NOMO-1 treated with dmso at 0.1 percent for 144 hours (cell line): ENCODE measurements at regions not wholly inside any gene's neighbourhood (a gene's known extent, or its start where the extent isn't known, plus 50 kb on each side); places are given as distances from the start of the nearest gene placed in this dataset.

Source experiments
- DNase-seq: peaks from one replicate; lab custom pipeline; 2025; ENCODE audit not compliant: unreplicated experiment; lab: John Stamatoyannopoulos, UW

DNA sequence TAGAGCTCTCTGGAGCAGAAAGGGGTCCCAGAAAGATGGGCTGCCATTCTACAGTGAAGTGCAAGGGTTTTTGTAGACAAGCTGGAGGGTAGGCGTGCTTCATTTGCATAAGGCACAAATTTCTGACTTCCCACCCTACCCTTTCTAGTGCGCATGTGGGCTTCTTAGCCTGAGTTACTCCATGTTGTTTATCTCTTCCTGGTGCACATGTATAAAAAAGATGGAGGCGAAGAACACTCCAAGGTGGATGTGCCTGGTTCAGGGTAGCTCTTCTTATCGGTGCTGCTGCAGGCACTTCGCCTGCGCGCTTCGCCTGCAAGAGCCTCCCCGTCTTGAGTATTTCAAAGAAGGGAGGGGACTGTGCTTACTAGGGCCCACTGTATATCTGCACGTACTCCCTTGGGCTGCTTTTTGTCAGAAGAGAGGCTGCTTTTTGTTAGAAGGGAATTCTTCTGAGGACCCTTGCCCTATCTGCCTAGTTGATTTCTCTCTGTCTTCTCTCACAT, 1047.3 kb upstream of the CNTN5 start:
- DNase-seq, result no peak

DNA sequence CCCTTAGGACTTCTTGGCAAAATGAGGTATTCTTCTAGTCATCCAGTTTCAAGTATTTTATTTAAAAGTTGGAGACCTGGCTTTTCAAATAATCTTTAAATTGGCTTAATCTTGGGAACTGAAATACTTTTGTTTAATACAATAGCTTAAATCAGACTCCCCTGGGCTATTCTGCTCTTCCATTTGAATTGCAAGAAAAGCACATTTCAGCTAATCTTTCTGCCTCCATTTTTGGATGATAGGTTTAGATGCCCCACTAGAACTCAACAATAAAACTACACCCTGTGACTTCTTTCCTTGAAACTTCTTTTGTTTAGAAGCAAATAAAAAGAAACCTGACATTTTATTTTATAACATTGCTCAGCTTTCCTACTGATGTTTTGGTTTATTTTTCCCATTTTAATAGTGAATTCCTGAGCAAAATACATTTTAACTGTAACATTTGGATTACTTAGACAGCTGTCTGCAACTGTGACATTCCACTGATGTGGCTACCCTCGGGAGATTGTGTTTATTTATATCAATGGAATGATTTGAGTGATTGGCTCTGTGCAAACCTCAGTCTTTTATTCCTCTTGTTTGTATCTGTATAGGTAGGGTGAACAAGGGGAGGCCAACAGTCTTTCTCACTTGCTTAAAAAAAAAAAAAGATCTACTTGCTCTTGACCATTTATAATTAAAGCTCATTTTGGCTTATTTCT, 1045.8 kb upstream of the CNTN5 start:
- DNase-seq, result no peak

DNA sequence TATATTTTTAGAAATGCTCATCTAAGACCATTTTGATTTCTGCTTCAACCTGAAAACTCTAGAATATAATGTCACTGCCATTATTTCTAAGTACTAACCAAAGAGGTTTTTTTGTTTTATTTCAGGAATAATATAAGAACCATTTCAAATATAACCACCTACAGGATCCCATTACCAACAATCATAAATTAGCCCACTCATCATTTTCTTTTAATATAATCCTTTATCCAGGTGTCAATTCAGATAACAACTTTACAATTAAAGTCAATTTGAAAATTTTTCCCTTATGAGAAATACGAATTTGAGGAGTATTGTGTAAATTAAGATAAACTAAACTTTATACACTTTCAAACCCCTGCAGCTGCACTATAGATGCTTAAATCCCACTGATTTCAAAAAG, 1043.0 kb upstream of the CNTN5 start:
- no peak for DNase-seq

DNA sequence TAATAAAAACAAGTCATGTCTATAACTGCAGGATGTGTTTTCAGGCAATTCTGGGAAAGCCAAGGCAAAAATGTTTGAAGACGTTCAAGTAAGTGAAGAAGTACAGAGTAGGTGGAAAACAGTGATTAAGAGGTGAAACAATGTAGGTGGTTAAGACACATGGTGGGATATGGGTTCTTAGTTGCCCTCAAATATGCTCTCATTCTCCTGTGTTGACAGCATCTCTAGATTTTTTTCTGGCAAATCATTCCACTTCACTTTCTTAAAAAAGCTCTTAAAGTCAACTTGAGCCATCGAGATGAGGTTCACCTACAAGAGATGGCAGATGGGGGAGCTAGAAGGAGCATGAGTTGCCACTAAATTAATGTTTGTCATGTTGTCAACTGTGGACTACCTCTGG, 1041.0 kb upstream of the CNTN5 start:
- no peak for DNase-seq

DNA sequence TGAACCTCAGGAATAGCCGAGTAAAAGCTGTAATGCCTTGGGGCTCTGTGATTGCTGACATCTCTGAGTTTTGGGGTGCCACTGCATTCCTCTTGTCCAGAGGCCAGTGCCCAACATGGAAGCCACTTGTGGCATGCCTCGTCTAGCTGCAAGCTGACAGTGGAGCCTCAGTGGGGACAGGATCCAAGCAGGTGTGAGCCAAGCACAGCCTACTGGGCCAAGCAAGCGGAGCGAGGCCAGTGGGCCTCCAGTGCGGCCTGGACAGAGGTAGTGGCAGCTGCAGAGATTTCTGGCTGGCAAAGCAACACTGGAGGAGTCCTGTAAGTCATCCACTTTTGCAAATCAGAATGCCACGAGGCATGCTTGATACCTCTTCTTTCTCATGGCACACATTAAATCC, 1038.2 kb upstream of the CNTN5 start:
- no peak for DNase-seq

DNA sequence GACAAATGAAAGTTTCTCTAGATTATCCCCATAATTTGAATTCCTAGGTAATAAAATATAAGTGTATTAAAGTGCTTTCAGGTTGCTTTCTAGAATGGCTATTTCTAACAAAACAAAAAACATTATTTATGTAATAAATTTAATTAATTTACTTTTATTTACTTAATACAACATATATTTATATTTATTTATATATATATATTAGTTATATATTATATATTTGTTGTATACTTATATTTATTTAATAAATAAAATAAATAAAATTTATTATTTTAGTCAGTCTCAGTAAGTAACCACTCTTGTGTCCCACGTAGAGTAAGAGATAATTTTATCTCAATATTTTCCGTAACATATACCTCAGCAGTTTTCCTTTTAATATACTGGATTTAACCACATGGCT, 1031.6 kb upstream of the CNTN5 start:
- DNase-seq, result no peak

DNA sequence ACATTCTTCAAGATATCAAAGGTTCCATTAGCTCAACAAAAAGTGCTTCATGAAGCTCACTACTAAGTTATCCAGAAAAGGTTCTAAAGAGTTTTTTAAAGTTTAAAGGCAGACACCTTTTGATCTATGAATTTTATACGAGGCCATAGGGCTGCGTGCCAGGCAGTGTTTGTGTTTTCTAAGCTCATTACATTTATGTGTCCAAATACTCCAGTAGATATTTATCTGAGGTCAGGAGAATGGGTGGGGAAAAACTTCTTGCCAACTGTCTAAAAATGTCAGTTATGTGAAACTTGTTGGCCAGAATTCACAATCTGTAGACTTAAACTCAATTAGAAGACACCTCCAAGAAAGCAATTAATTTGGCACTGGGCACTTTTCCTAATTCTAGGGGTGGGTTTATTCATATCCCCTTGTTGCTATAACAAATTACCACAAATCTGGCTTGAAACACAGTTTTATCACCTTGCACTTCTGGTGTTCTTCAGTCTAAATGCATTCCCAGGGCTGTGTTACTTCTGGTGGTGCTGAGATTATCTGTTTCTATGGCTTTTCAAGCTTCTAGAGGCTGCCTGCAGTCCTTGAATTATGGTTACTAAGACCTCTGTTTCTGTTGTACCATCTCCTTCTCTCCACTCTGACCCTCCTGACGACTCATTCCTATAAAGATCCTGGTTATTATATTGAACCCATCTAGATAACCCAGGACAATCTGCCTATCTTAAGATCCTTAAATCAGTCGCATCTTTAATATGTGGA, 1030.4 kb upstream of the CNTN5 start:
- DNase-seq, result no peak

DNA sequence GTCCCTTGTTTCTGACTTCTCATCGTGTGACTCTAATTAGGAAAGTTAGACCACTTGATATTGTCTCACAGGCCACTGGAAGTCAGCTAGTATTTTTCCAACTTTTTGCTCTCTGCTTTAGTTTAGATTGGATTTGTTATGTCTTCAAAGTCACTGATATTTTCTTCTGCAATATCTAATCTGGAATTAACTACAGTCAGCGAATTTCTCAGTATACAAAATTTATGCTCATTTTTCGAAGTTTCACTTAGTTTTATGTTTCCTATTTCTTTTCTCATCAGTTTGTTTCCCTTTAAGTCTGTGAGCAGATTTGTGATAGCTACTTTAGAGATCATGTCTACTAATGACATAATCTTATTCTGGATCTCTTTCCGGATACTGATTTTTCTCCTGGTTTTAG, 1027.2 kb upstream of the CNTN5 start:
- no peak for DNase-seq

DNA sequence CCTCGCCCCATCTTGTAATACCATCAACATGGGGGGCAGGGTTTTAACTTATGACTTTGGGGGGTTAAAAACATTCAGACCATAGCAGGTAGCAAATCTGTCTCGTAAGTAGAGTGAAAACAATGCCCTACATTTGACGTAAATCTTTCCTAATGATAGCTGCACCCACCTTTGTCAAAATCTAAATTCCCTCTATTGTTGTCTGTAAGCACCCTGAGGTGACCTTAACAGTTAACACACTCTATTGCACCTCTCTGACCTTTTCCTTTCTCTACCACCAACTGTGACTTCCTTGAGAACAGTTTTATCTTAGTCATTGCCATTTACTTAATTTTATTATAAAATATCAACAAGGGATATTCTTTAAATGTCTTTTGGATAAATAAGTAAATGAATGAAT, 1024.9 kb upstream of the CNTN5 start:
- no peak for DNase-seq

DNA sequence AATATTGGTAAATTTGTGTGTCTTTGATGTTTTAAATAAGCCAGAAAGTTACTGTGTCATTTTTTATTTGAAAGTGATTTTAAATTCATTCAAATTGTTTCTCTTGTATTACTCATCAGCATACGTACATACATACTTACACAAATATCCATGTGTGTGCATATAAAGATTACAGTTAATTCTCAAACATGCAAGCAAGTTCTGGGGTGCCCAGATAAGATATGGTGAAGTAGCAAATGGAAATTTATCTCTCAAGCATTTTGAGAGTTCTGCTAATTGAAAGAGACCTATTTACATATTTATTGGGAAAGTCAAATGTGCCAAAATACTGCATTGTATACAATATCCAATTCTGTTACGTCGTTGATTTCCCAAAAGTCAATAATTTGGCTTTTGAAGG, 1024.0 kb upstream of the CNTN5 start:
- no peak for DNase-seq

DNA sequence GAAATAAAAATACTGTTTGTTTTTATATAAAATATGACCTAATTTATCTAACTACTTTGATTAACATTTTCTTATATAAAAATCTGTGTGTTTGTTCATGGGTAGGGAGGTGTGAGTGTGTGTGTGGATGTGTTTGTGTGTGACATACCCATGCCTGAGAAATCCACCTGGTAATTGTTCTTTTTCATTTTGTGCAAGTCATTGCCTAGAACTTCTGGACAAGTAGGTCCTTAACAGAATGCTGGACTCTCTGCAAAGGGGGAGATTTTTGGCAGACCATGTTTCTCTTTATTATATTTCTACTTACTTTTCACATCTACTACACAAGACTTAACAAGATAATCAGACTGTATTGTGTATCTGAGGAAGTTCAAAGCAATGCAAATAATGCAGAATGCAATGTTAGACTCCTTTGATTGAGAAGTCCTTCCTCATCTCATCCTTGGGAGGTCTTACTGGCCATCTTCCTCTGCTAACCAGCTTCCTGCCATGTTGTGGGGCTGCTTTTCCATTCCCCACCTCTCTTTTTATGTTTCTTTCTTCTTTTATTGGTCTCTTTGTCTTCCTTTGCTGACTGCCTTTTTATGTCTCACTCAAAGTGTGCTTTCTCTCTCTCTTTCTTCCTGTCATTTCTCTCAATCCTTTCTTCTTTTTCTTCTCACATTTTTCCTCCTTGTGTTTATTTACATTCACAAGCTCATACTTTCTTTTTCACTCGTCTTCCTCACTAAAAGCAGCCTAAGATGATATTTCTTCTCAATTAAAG, 1017.0 kb upstream of the CNTN5 start:
- DNase-seq, result no peak

DNA sequence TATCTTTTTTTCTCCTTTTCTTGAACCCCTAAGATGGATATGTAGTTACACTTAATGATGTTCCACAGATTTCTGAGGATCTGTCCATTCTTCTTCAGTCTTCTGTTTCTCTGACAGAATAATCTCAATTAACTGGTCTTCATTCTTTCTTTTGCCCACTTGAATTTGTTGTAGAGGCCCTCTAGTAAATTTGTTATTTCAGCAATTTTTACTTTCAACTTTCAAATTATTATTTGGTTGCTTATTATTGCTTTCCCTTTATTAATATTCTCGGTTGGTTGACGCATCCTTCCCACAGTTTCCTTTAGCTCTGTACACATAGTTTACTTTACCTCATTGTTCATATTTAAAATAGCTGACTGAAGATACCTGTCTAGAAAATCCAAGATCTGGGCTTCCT, 1013.7 kb upstream of the CNTN5 start:
- no peak for DNase-seq

DNA sequence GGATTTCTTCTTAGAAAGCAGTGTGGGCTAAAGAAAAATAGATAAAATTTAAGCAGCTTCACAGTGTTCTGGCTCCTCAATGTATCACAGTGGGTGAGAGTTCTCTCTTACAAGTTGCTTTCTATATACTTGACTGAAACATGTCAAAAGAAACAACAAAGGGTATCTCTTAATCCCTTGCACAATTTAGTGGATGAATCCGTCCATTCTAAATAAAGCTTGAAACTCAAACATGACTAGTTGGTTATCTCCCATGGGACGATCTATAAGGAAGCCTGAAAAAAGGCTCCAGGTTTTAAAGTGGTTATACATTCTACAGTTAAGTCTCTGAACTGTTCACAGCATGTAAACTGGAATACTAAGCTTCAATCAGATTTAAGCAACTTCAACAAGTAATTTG, 993.1 kb upstream of the CNTN5 start:
- DNase-seq, result no peak

DNA sequence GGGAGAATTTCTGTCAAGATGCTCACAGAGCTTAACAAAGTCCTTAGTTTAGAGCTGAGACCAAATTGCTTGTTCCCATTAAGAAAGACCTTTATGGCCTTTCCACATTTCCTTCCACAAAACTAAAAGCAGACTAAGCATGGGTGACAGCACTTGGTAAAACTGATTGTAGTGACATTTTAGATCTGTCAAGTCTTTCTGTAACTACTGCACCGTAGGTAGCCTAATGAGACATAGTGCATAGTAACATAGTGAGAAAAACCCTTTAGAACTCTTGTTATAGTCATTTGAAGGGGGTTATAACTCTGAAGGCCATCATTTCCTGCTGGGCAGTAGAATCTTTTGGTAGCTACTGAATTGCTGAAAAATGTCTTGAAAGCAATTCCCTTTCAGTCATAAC, 990.9 kb upstream of the CNTN5 start:
- no peak for DNase-seq

DNA sequence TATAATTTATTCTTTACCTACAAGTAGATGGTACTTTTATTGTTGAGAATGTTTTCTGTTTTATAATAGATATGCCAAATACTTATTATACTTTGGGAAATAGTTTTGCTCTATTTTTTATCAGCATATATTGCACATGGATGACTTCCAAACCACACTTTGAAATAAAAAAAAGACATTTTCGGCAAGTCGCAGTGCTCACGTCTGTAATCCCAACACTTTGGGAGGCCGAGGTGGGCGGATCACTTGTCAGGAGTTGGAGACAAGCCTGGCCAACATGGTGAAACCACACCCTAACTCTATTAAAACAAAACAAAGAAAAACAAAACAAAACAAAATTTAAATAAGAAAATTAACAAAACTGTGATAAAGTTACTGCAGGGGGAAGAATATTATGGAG, 983.9 kb upstream of the CNTN5 start:
- no peak for DNase-seq

DNA sequence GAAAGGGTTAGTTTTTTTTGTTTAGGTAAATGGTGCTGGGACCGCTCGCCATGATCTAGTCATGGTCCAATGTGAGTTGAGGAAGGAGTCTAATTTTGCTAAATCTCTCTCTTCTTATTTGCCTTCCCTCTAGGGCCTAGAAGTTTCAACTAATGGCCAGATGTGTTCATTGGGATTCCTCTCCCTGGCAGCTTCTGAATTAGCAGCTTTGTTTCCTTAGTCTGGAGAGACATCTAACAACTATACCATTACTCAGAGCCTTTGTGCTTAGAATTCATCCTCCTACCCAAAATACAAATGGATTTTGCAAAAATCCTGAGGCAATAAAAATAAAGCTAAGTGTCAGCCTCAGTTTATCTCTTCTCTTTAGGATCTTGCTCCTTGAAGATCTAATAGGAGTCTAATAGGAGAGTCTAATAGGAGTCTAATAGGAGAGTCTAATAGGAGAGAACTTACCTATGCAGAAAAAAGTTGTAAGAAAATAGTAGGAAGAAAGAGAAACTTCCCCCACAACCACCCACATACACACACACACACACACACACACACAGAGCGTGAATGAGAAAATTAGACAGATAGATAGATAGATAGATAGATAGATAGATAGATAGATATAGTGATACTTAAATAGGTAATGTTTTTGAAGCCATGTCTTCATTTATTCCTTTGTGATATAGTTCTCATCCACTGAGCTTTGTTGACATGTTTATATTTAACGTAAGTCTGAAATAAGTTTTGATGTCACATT, 980.5 kb upstream of the CNTN5 start:
- DNase-seq, result no peak

DNA sequence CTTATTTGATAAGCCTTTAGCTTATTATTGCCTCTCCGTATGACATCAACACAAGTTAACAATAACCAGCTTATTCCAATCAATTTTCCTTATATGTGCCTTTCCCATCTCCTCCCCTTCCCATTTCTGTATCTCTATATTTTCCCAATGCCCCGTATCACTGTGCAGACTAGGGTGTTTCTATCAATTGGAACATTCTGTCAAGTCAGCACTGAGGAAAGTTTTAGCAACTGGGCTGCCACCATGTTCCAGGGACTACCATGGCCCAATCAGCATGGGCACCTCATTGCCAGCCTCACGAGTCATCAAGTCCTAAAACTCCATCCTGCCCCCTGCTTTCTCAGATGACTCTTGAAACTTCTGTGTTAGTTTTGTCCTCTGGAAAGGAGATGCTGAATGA, 973.1 kb upstream of the CNTN5 start:
- DNase-seq, result no peak

DNA sequence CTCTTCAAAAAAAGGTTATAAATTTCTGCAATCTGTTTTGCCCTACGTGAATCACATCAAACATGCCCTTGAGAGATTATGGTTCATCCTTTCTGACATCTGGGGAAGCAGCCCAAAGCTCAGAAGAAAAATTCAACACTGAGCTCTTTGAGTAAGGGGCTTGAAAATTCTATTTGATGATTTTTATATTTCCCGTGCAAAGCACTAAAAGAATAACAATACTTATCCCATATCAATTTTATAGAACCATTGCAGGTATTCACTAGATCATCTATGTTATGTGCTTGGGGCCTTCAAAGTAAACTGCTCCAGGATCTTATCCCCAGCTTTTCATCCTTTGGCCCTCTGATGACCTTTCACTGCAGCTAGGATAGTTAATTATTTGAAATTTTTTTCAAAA, 966.9 kb upstream of the CNTN5 start:
- DNase-seq, result no peak

DNA sequence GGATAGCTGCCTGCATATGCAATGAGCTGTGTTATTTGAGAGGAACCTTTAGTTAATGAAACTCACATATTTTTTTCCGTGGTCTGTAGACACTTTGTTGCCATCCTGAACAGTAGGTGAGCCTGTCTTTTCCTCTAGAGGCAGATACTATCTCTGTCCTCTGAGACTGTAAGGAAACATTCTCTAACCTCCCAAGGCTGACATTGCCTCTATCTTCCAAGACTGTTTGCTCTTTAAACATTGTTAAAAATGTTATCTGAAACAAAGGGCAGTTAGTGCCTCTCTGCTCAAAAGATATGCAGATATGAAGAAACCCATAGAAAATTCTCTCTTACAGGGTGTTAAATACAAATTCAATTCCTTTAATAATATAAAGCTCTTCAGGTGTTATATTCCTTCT, 963.8 kb upstream of the CNTN5 start:
- no peak for DNase-seq

DNA sequence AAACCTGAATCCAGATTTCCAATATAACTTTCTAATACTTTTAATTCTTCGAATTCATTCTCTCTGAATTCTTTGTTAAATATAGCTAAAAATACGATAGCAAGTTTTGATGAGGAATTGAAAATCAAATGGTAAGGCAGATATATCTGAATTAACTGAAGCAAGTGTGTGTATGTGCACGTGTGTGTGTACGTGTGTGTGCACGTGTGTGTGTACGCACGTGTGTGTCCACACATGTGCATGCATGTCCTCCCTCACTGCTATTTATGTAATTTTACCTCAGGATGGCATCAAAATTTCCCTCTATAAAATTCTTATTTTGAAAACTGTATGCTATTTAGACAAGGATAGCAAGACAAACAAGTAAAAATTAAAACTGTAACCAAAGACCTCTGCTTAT, 961.3 kb upstream of the CNTN5 start:
- no peak for DNase-seq

DNA sequence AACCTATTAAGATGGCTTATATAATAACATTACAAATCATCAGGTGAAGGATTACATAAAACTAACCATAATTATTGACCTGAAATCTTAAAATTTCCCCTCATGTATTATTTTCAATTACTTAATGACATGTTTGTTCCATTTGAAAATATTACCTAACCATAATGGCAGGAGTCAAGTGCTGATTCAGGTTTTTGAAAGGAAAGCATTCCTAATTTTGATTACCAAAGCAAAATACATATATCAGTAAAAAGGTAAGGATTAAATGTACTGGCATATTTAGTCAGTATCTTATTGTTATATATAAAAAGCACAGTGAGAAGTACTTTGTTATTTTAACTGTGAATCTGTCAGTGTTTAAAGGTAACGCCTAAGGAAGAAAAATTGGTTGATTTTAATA, 960.0 kb upstream of the CNTN5 start:
- no peak for DNase-seq
